Smooth muscle cell (in vitro differentiated cells): ENCODE measurements at regions not wholly inside any gene's neighbourhood (a gene's known extent, or its start where the extent isn't known, plus 50 kb on each side); places are given as distances from the start of the nearest gene placed in this dataset.
"Not testable (repeated sequence)": the region's sequence is repeated elsewhere in the genome, so short reads cannot be mapped to it uniquely, and the experiment has no call there.

Experiments used
- DNase-seq: peaks from one replicate; lab custom pipeline; 2025; ENCODE audit not compliant: unreplicated experiment; lab: John Stamatoyannopoulos, UW
- H2AFZ ChIP-seq: fragments of 200-600 bp; sonication (generic); 2 replicates; pipeline ENCODE4 v1.6.0; 2016; ENCODE audit warnings: antibody characterized with exemption, low read depth, mild to moderate bottlenecking
- H3F3A ChIP-seq: fragments of 200-600 bp; sonication (generic); 2 replicates; pipeline ENCODE4 v1.6.0; 2017; ENCODE audit warnings: antibody characterized with exemption, low read depth
- H3K27ac ChIP-seq: fragments of 200-600 bp; sonication (generic); 2 replicates; pipeline ENCODE4 v1.5.1; 2016; ENCODE audit warnings: low read depth, mild to moderate bottlenecking
- H3K27me3 ChIP-seq: fragments of 200-600 bp; sonication (generic); 2 replicates; pipeline ENCODE4 v1.6.1; 2016; ENCODE audit warnings: low read depth, mild to moderate bottlenecking
- H3K36me3 ChIP-seq: fragments of 200-600 bp; sonication (generic); 2 replicates; pipeline ENCODE4 v1.5.1; 2016; ENCODE audit warnings: low read depth
- H3K4me1 ChIP-seq: fragments of 200-600 bp; sonication (generic); 2 replicates; pipeline ENCODE4 v1.5.1; 2016; ENCODE audit warnings: low read depth
- H3K4me2 ChIP-seq: fragments of 200-600 bp; sonication (generic); 2 replicates; pipeline ENCODE4 v1.6.0; 2016; ENCODE audit warnings: mild to moderate bottlenecking
- H3K4me3 ChIP-seq: fragments of 200-600 bp; sonication (generic); 2 replicates; pipeline ENCODE4 v1.5.1; 2016; ENCODE audit warnings: mild to moderate bottlenecking
- H3K79me2 ChIP-seq: fragments of 200-600 bp; sonication (generic); 2 replicates; pipeline ENCODE4 v1.6.0; 2016; ENCODE audit warnings: low read depth, mild to moderate bottlenecking
- H3K9ac ChIP-seq: fragments of 200-600 bp; sonication (generic); 2 replicates; pipeline ENCODE4 v1.6.0; 2016; ENCODE audit warnings: low read depth
- H3K9me3 ChIP-seq: fragments of 200-600 bp; sonication (generic); replicated peaks from 2 replicates; pipeline ENCODE4 v1.5.1; 2016; ENCODE audit warnings: low read depth
- H4K20me1 ChIP-seq: fragments of 200-600 bp; sonication (generic); 2 replicates; pipeline ENCODE4 v1.6.0; 2016; ENCODE audit warnings: low read depth
- WGBS: methylation state at CpG from one replicate; pipeline ENCODE4 v1.1.7; 2016; ENCODE audit warnings: low lambda C conversion rate; 5-methylcytosine and 5-hydroxymethylcytosine counted together
- TF ChIP-seq, protein P1 (sequence below): fragments of 200-600 bp; sonication (generic); IDR thresholded peaks from 2 replicates; pipeline ENCODE4 v1.5.1; 2017; ENCODE audit warnings: borderline replicate concordance, mild to moderate bottlenecking, antibody characterized with exemption; ENCODE audit not compliant: insufficient read depth, poor library complexity, severe bottlenecking

DNA sequence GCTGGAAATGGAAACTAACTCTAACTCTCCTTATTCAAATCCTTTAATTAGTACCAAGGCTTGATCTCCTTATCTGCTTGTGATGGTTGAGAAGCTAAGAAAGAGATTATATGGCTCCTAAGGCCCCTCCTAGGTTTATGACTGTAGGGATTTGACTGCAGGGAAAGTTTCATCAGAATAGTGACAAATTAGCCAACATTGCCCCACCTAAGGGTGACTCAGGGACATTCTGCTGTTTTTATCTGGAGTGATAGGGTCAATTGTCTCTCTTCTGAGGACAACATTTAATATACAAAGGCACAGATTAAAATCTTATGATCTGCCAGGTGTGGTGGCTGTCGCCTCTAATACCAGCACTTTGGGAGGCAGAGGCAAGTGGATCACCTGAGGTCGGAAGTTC, 138.1 kb upstream of the MARCKS start:
- DNase-seq: no peak
- peaks cover 5% of the 10 kb centered on the region for H3K4me1 ChIP-seq
- no peaks in the 10 kb centered on the region for H3K27me3 ChIP-seq
- no peaks in the 10 kb centered on the region for H3K36me3 ChIP-seq
- H4K20me1 ChIP-seq: no peaks in the 10 kb centered on the region
- no peaks in the 10 kb centered on the region for H3K9me3 ChIP-seq
- no peak overlapping the region for H3K4me2 ChIP-seq
- H3K27ac ChIP-seq: no peak overlapping the region
- no peak overlapping the region for H3K4me3 ChIP-seq
- no peak overlapping the region for H2AFZ ChIP-seq
- no peaks in the 10 kb centered on the region for H3F3A ChIP-seq
- TF ChIP-seq, protein P1, sequence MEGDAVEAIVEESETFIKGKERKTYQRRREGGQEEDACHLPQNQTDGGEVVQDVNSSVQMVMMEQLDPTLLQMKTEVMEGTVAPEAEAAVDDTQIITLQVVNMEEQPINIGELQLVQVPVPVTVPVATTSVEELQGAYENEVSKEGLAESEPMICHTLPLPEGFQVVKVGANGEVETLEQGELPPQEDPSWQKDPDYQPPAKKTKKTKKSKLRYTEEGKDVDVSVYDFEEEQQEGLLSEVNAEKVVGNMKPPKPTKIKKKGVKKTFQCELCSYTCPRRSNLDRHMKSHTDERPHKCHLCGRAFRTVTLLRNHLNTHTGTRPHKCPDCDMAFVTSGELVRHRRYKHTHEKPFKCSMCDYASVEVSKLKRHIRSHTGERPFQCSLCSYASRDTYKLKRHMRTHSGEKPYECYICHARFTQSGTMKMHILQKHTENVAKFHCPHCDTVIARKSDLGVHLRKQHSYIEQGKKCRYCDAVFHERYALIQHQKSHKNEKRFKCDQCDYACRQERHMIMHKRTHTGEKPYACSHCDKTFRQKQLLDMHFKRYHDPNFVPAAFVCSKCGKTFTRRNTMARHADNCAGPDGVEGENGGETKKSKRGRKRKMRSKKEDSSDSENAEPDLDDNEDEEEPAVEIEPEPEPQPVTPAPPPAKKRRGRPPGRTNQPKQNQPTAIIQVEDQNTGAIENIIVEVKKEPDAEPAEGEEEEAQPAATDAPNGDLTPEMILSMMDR: no peak
- H3K9ac ChIP-seq: no peak overlapping the region
- WGBS: 94% methylated on average over 2 of the region's 2 CpGs
- H3K79me2 ChIP-seq: no peaks in the 10 kb centered on the region

DNA sequence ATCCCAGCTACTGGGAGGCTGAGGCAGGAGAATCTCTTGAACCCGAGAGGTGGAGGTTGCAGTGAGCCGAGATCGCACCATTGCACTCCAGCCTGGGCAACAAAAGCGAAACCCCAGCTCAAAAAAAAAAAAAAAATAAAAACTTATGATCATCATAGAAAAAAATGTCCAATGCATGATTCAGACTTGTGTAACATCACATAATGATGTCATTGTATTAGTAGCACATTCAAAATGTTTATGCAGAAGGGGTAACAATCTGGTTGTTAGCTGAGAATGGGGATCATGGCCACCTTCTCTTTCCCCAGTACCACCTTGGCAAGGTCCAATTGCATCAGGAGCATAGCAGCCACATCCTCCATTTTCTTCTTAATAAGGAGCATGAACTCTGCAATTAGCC, 137.6 kb upstream of the MARCKS start:
- Histone ChIP-seq H2AFZ (no peak overlapping the region), H3K27ac (no peak overlapping the region), H3K9ac (no peak overlapping the region), H3K4me1 (peaks cover 5% of the 10 kb centered on the region), H3K36me3 (no peaks in the 10 kb centered on the region), H3K27me3 (no peaks in the 10 kb centered on the region), H3F3A (no peaks in the 10 kb centered on the region), H3K79me2 (no peaks in the 10 kb centered on the region), H3K9me3 (no peaks in the 10 kb centered on the region), H4K20me1 (no peaks in the 10 kb centered on the region), H3K4me2 (no peak overlapping the region), H3K4me3 (no peak overlapping the region)
- no peak for DNase-seq
- TF ChIP-seq, protein P1: no peak
- 97% methylated on average over 4 of the region's 4 CpGs for WGBS

DNA sequence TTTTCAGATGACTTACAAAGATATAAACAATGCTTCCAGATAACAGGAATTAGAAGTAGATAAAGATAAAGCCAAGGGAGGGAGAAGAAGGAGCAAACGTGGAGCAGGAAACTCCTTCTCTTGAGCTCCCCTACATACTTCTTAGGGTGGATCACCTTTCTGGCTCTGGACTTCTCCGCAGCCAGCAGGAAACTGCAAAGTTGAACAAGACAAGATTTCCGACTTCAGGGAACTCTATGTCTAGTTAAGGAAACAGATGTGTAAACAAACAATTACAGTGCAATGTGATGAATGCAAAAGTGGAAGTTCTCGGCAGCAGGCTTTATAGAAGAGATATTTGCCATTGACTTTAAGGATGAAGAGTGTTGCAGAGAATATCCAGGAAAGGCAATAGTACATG, 134.0 kb upstream of the MARCKS start:
- peaks cover 5% of the 10 kb centered on the region for H3K4me1 ChIP-seq
- no peaks in the 10 kb centered on the region for H3K27me3 ChIP-seq
- H3K79me2 ChIP-seq: no peaks in the 10 kb centered on the region
- H3F3A ChIP-seq: no peaks in the 10 kb centered on the region
- H3K9ac ChIP-seq: no peak overlapping the region
- 11% methylated on average over 4 of the region's 4 CpGs for WGBS
- H3K36me3 ChIP-seq: no peaks in the 10 kb centered on the region
- H3K4me3 ChIP-seq: no peak overlapping the region
- no peak overlapping the region for H3K27ac ChIP-seq
- no peaks in the 10 kb centered on the region for H4K20me1 ChIP-seq
- TF ChIP-seq, protein P1: no peak
- no peak for DNase-seq
- H3K9me3 ChIP-seq: no peaks in the 10 kb centered on the region
- H3K4me2 ChIP-seq: peak overlapping the region; percentile 71
- peak overlapping the region; percentile 67 for H2AFZ ChIP-seq

DNA sequence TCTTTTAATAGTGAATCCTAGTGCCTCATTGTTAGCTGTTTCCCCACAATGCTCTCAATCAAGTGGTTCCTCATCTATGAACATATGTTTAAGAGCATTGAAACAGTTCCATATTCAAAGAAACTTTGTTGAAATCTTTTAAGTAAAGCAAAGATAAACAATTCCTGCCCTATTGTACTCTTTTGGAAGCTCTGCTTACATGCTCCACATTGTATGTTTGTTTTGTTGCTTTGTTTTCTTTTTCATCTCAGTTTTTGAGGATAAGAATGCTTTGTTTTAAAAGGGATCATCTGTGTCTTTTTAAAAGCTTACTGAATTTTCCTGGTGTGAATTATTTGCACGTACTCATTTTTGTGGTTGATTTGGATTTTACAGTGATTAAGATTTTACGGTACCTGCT, 132.2 kb upstream of the MARCKS start:
- not testable (repeated sequence) for H3K4me1 ChIP-seq, H3K9ac ChIP-seq, H3K79me2 ChIP-seq, H4K20me1 ChIP-seq, H3K27ac ChIP-seq, H3K4me2 ChIP-seq, DNase-seq, H3K27me3 ChIP-seq, H3F3A ChIP-seq, H3K36me3 ChIP-seq, H3K4me3 ChIP-seq, H2AFZ ChIP-seq, H3K9me3 ChIP-seq
- WGBS: 67% methylated on average over 2 of the region's 2 CpGs
